ENCODE measurements at regions not wholly inside any gene's neighbourhood (a gene's known extent, or its start where the extent isn't known, plus 50 kb on each side); places are given as distances from the start of the nearest gene placed in this dataset.

- Histone ChIP-seq H3K9me3 (ENCODE audit: insufficient read depth, low read length, severe bottlenecking) (no peaks in the 10 kb centered on the region), H3K27me3 (ENCODE audit: insufficient read depth, low read length, poor library complexity) (peaks cover 4% of the 10 kb centered on the region), H3K9ac (ENCODE audit: low read depth, low read length) (no peak overlapping the region), H3K36me3 (ENCODE audit: insufficient read depth, low read length) (no peaks in the 10 kb centered on the region), H3K79me2 (ENCODE audit: insufficient read depth, low read length) (no peaks in the 10 kb centered on the region), H3K4me1 (ENCODE audit: insufficient read depth, low read length) (no peaks in the 10 kb centered on the region), H3K4me2 (ENCODE audit: insufficient read depth, low read length) (no peak overlapping the region), H4K20me1 (ENCODE audit: insufficient read depth, low read length) (no peaks in the 10 kb centered on the region), H2AFZ (ENCODE audit: low read depth, low read length) (no peak overlapping the region), H3K27ac (ENCODE audit: low read length) (no peak overlapping the region), H3K4me3 (ENCODE audit: low read depth in 1 of 2, low read length in 2 of 2) (no peak overlapping the region)
- DNase-seq (no peak), ATAC-seq (ENCODE audit: insufficient read depth, low read depth) (no peak)
- TF ChIP-seq EZH2 (IDR thresholded peaks at IDR 0.05; ENCODE audit: borderline replicate concordance, low read depth, low read length, severe bottlenecking), result no peak
- TF ChIP-seq, protein P1, sequence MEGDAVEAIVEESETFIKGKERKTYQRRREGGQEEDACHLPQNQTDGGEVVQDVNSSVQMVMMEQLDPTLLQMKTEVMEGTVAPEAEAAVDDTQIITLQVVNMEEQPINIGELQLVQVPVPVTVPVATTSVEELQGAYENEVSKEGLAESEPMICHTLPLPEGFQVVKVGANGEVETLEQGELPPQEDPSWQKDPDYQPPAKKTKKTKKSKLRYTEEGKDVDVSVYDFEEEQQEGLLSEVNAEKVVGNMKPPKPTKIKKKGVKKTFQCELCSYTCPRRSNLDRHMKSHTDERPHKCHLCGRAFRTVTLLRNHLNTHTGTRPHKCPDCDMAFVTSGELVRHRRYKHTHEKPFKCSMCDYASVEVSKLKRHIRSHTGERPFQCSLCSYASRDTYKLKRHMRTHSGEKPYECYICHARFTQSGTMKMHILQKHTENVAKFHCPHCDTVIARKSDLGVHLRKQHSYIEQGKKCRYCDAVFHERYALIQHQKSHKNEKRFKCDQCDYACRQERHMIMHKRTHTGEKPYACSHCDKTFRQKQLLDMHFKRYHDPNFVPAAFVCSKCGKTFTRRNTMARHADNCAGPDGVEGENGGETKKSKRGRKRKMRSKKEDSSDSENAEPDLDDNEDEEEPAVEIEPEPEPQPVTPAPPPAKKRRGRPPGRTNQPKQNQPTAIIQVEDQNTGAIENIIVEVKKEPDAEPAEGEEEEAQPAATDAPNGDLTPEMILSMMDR (IDR thresholded peaks at IDR 0.05; ENCODE audit: borderline replicate concordance, extremely low read depth, low read length, poor library complexity, severe bottlenecking), result no peak
These were observed 76.2 kb upstream of the MIER3 start for GRCh38 chr5:57028161-57028560.

DNA sequence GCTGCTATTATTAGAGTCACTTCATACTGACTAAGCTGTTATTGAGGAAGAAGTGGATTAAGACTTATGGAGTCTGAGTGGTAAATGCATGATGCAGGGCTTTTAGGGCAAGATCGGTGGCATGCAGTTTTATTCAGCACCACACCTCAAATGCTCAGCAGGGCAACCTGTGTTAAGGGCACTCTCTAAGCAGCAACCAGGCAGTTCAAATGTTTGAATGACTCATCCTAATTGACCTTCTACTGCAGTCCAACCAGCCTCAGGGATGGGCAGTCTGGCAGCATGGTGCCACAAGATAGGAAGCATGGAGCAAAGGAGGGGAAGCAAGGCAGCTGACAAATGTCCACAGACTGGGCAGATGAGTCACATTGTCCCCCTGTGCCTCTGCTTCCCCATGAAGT is 80.2 kb upstream of the MIER3 start:
- no peaks in the 10 kb centered on the region for H3K4me1 ChIP-seq (ENCODE audit: insufficient read depth, low read length)
- no peak overlapping the region for H3K4me3 ChIP-seq (ENCODE audit: low read depth in 1 of 2, low read length in 2 of 2)
- H3K4me2 ChIP-seq (ENCODE audit: insufficient read depth, low read length), result no peak overlapping the region
- H3K9ac ChIP-seq (ENCODE audit: low read depth, low read length), result no peak overlapping the region
- H2AFZ ChIP-seq (ENCODE audit: low read depth, low read length), result no peak overlapping the region
- no peaks in the 10 kb centered on the region for H3K36me3 ChIP-seq (ENCODE audit: insufficient read depth, low read length)
- ATAC-seq (ENCODE audit: insufficient read depth, low read depth), result no peak
- TF ChIP-seq, protein P1 (IDR thresholded peaks at IDR 0.05; ENCODE audit: borderline replicate concordance, extremely low read depth, low read length, poor library complexity, severe bottlenecking), result no peak
- H3K27ac ChIP-seq (ENCODE audit: low read length), result no peak overlapping the region
- no peaks in the 10 kb centered on the region for H3K9me3 ChIP-seq (ENCODE audit: insufficient read depth, low read length, severe bottlenecking)
- peaks cover 4% of the 10 kb centered on the region for H3K27me3 ChIP-seq (ENCODE audit: insufficient read depth, low read length, poor library complexity)
- H4K20me1 ChIP-seq (ENCODE audit: insufficient read depth, low read length), result no peaks in the 10 kb centered on the region
- no peak for DNase-seq
- no peaks in the 10 kb centered on the region for H3K79me2 ChIP-seq (ENCODE audit: insufficient read depth, low read length)

- Histone ChIP-seq H3K4me2 (ENCODE audit: insufficient read depth, low read length) (no peak overlapping the region), H3K4me1 (ENCODE audit: insufficient read depth, low read length) (no peaks in the 10 kb centered on the region), H3K79me2 (ENCODE audit: insufficient read depth, low read length) (no peaks in the 10 kb centered on the region), H3K9me3 (ENCODE audit: insufficient read depth, low read length, severe bottlenecking) (no peaks in the 10 kb centered on the region), H3K36me3 (ENCODE audit: insufficient read depth, low read length) (no peaks in the 10 kb centered on the region), H2AFZ (ENCODE audit: low read depth, low read length) (no peak overlapping the region), H3K27me3 (ENCODE audit: insufficient read depth, low read length, poor library complexity) (peaks cover 4% of the 10 kb centered on the region), H4K20me1 (ENCODE audit: insufficient read depth, low read length) (no peaks in the 10 kb centered on the region), H3K4me3 (ENCODE audit: low read depth in 1 of 2, low read length in 2 of 2) (no peak overlapping the region), H3K9ac (ENCODE audit: low read depth, low read length) (no peak overlapping the region), H3K27ac (ENCODE audit: low read length) (no peak overlapping the region)
- TF ChIP-seq, protein P1 (IDR thresholded peaks at IDR 0.05; ENCODE audit: borderline replicate concordance, extremely low read depth, low read length, poor library complexity, severe bottlenecking), result no peak
- TF ChIP-seq EZH2 (IDR thresholded peaks at IDR 0.05; ENCODE audit: borderline replicate concordance, low read depth, low read length, severe bottlenecking), result no peak
- no peak for ATAC-seq (ENCODE audit: insufficient read depth, low read depth)
- DNase-seq, result no peak
These were observed 81.2 kb upstream of the MIER3 start for GRCh38 chr5:57033103-57033502.

- Histone ChIP-seq H3K9ac (ENCODE audit: low read depth, low read length) (no peak overlapping the region), H3K4me2 (ENCODE audit: insufficient read depth, low read length) (no peak overlapping the region), H3K27me3 (ENCODE audit: insufficient read depth, low read length, poor library complexity) (peaks cover 4% of the 10 kb centered on the region), H3K79me2 (ENCODE audit: insufficient read depth, low read length) (no peaks in the 10 kb centered on the region), H3K4me1 (ENCODE audit: insufficient read depth, low read length) (no peaks in the 10 kb centered on the region), H2AFZ (ENCODE audit: low read depth, low read length) (no peak overlapping the region), H3K27ac (ENCODE audit: low read length) (no peak overlapping the region), H3K36me3 (ENCODE audit: insufficient read depth, low read length) (no peaks in the 10 kb centered on the region), H3K9me3 (ENCODE audit: insufficient read depth, low read length, severe bottlenecking) (no peaks in the 10 kb centered on the region), H4K20me1 (ENCODE audit: insufficient read depth, low read length) (no peaks in the 10 kb centered on the region), H3K4me3 (ENCODE audit: low read depth in 1 of 2, low read length in 2 of 2) (no peak overlapping the region)
- DNase-seq, result no peak
- no peak for TF ChIP-seq EZH2 (IDR thresholded peaks at IDR 0.05; ENCODE audit: borderline replicate concordance, low read depth, low read length, severe bottlenecking)
- TF ChIP-seq, protein P1 (IDR thresholded peaks at IDR 0.05; ENCODE audit: borderline replicate concordance, extremely low read depth, low read length, poor library complexity, severe bottlenecking), result no peak
- no peak for ATAC-seq (ENCODE audit: insufficient read depth, low read depth)
These were observed 81.6 kb upstream of the MIER3 start for GRCh38 chr5:57033503-57033902.

Measured in DND-41 (cell line).